ENCODE measurements at regions not wholly inside any gene's neighbourhood (a gene's known extent, or its start where the extent isn't known, plus 50 kb on each side); places are given as distances from the start of the nearest gene placed in this dataset.
"Not testable (repeated sequence)": the region's sequence is repeated elsewhere in the genome, so short reads cannot be mapped to it uniquely, and the experiment has no call there.

DNA sequence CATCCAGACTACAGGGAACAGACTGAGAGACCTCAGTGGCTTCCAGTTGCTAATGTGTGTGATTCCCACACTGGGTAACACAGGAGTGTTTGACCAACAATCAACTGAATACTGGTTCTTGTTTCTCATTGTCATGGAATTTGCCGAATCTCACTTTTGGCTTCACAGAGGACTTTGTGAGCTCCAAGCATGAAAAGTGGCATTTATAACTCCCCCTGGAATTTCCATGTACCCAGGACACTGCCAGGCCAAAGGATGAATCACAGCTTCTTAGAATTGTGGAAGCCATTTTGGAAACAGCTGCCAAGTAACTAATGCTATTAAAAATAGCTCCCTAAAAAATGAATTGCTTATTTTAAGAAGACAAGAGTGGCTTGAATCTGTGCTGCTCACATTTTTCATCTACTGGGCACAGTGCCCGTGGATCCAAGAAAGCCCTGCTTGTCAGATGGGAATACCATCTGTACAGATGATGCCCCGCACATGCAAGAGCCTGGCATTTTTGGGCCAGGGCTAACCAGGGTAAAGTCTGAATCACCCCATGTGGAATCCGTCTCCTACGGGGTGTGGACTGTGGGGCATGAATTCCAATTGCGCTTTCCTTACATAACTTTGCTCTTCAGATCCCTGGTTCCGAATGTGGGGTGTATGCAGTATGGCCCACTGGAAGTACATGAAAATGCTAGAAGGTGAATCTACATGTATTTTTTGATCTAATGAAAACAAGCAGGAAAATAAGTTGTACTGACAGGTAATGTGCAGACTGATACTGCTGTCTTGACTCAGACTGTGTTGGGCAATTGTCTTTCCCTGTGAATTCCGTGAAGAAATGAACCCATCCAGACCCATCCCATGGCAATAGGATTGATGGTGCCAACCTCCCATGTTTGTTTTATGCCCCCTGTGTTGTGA is 487.3 kb downstream of the SIPA1L2 start:
- Mint-ChIP-seq H3K27ac (no peak overlapping the region), H3K4me1 (no peaks in the 10 kb centered on the region), H3K4me3 (no peak overlapping the region), H3K9me3 (peaks cover 2% of the 10 kb centered on the region), H3K27me3 (peaks cover 8% of the 10 kb centered on the region), H3K36me3 (peaks cover 2% of the 10 kb centered on the region)
- DNase-seq: no peak

DNA sequence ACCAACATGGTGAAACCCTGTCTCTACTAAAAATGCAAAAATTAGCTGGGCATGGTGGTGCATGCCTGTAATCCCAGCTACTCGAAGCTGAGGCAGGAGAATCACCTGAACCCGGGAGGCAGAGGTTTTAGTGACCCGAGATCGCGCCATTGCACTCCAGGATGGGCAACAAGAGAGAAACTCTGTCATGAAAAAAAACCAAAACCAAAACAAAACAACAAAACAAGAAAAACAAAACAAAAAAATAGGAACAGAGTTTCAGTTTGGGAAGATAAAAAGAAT is 488.8 kb downstream of the SIPA1L2 start:
- H3K27ac Mint-ChIP-seq, H3K4me3 Mint-ChIP-seq, H3K36me3 Mint-ChIP-seq, H3K4me1 Mint-ChIP-seq, H3K27me3 Mint-ChIP-seq, DNase-seq, H3K9me3 Mint-ChIP-seq: not testable (repeated sequence)

DNA sequence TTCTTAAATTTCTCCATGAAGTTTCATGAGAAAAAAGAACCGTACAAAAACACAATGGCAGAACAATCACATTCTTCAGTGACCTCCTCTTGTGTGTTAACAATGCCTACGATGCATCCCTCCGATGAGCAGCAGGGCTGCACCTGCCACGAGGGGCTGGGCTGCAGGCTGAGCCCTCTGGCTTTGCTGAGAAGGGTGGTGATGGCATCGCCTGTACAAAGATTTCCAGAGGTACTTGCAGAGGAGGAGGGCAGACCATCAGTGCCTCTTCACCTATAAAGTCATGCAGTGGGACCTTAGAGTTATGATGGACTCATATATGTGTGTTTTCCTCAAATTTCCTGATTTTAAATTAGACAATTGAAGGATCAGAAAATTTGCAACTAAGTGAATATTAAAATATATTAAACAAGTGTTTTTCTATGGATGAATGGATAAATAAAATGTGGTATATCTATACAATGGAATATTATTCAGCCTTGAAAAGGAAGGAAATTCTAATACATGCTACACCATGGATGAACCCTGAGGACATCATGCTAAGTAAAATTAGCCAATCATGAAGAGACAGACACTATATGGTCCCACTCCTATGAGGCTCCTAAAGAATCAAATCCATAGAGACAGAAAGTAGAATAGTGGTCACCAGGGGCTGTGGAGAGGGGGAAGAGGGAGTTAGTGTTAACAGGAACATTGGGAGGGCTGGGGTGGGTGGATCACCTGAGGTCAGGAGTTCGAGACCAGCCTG is 489.3 kb downstream of the SIPA1L2 start:
- H3K36me3 Mint-ChIP-seq: peaks cover 2% of the 10 kb centered on the region
- peaks cover 2% of the 10 kb centered on the region for H3K9me3 Mint-ChIP-seq
- no peak overlapping the region for H3K4me3 Mint-ChIP-seq
- peaks cover 3% of the 10 kb centered on the region for H3K27me3 Mint-ChIP-seq
- H3K27ac Mint-ChIP-seq: no peak overlapping the region
- no peaks in the 10 kb centered on the region for H3K4me1 Mint-ChIP-seq
- DNase-seq: no peak

DNA sequence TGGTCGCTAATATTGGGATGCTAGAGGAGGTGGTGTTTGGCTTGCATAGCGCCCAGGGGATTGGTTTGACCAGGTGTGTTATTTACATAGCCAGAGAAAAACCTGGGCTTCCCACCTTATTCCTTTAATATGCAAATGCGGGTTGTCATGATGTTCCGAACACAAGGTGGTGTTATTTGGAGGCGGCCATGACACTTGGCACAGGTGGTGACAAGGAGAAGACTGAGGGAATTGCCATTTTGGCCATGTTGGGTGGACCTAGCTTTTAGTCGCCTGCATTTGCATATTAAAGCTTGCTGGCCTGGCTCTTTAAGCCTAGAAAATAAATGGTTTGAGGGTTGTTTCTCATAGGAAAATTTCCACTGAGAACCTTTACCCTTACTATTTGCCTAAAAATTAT is 490.5 kb downstream of the SIPA1L2 start:
- H3K4me3 Mint-ChIP-seq: no peak overlapping the region
- no peak overlapping the region for H3K27ac Mint-ChIP-seq
- peaks cover 2% of the 10 kb centered on the region for H3K36me3 Mint-ChIP-seq
- H3K27me3 Mint-ChIP-seq: peaks cover 3% of the 10 kb centered on the region
- DNase-seq: no peak
- H3K4me1 Mint-ChIP-seq: no peaks in the 10 kb centered on the region
- peaks cover 2% of the 10 kb centered on the region for H3K9me3 Mint-ChIP-seq

DNA sequence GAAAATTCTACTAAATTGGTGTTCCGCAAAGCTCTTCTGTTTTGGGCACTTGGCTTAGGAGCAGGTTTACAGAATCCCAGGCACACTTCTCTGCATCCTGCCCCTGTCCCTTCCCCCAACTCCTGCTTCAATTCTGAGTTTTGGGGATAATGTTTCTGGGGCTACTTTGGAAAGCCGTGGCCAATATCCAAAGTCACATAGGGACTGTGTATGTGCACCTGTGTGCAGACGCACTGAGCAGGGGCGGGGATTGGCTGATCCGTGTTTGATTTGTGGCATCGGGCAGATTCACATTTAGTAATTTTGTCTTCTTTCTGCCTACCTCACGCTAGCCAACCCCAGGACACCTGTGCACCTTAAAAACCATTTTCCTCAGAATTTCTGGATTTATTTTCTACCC is 491.9 kb downstream of the SIPA1L2 start:
- Mint-ChIP-seq H3K4me1 (no peaks in the 10 kb centered on the region), H3K27ac (no peak overlapping the region), H3K4me3 (no peak overlapping the region), H3K36me3 (peaks cover 2% of the 10 kb centered on the region), H3K9me3 (peaks cover 2% of the 10 kb centered on the region), H3K27me3 (peaks cover 3% of the 10 kb centered on the region)
- no peak for DNase-seq

DNA sequence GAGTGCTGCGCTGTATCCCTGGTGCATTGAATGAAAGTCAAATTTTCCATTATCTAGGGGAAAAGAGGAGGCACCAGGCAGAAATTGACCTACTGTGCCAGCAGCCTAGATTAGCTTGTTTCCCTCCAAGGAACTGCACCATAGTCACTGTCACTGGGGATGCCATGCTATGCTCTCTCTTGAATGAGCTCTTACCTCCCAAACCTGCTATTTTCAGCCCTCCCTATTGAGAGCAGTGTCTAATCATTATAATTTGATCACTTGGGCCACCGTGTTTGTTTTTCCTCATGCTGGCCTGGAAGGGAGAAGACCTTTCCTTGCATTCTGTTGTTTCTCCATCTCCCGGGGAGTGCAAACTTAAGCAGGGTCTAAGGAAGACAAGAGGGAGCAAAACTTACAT is 492.9 kb downstream of the SIPA1L2 start:
- Mint-ChIP-seq H3K4me3 (no peak overlapping the region), H3K9me3 (peaks cover 2% of the 10 kb centered on the region), H3K27ac (no peak overlapping the region), H3K4me1 (no peaks in the 10 kb centered on the region), H3K27me3 (peaks cover 3% of the 10 kb centered on the region), H3K36me3 (peaks cover 2% of the 10 kb centered on the region)
- no peak for DNase-seq

DNA sequence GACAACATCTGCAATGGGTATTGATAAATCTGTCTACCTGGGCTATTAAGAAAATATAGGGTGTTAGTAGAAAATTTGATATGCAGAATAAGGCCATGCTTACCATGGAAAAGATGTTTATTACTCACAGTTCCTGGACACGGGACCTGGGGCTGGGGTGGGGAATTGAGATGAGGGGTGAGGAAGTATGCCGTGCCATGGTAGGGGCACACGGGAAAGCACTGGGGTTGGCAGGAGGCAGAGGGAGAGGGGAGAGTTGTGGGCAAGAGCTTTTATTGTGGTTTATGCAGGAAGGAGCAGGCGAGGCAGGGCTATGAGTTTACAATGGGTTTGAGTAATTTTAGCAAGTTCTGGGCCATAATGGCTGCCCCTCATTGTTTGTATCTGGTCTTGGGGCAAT is 493.8 kb downstream of the SIPA1L2 start:
- Mint-ChIP-seq H3K36me3 (peaks cover 2% of the 10 kb centered on the region), H3K27me3 (peaks cover 9% of the 10 kb centered on the region), H3K27ac (no peak overlapping the region), H3K9me3 (peaks cover 2% of the 10 kb centered on the region), H3K4me3 (no peak overlapping the region), H3K4me1 (no peaks in the 10 kb centered on the region)
- DNase-seq: no peak

DNA sequence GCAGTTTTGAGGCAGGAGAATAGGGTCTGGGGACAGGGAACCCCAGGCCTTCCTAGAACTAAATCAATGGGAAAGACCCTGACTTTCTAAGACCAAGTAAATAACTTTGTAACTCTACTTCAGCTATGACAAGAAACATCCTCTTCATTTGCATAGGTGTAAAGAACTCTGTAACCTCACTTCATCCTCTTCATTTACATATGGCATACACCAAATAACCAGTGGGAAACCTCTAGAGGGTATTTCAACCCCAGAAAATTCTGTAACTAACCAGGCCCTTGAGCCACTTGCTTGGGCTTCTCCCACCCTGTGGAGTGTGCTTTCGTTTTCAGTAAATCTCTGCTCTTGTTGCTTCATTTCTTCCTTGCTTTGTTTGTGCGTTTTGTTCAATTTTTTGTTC is 495.6 kb downstream of the SIPA1L2 start:
- H3K9me3 Mint-ChIP-seq: no peaks in the 10 kb centered on the region
- H3K4me1 Mint-ChIP-seq: no peaks in the 10 kb centered on the region
- H3K27ac Mint-ChIP-seq: no peak overlapping the region
- no peak for DNase-seq
- peaks cover 20% of the 10 kb centered on the region for H3K27me3 Mint-ChIP-seq
- peaks cover 2% of the 10 kb centered on the region for H3K36me3 Mint-ChIP-seq
- H3K4me3 Mint-ChIP-seq: no peak overlapping the region

DNA sequence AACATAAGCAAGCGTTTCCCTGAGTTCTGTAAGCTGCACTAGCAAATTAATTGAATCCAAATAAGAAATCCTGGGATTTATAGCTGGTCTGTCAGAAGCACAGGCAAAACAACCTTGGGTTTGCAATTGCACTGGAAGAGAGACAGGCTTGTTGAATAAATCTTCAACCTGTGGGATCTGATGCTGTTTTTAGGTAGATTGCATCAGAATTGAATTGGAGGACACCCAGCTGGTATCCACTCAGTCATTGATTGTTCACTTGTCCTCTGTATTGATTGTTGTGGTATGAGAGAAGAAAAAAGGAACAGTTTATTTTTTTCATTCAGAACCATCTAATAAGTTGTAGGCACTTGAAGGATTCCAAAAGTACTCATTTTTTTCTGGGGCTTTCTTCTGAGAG is 497.4 kb downstream of the SIPA1L2 start:
- no peaks in the 10 kb centered on the region for H3K4me1 Mint-ChIP-seq
- peaks cover 20% of the 10 kb centered on the region for H3K27me3 Mint-ChIP-seq
- H3K27ac Mint-ChIP-seq: no peak overlapping the region
- no peak for DNase-seq
- no peaks in the 10 kb centered on the region for H3K36me3 Mint-ChIP-seq
- peaks cover under 1% of the 10 kb centered on the region for H3K9me3 Mint-ChIP-seq
- H3K4me3 Mint-ChIP-seq: no peak overlapping the region

DNA sequence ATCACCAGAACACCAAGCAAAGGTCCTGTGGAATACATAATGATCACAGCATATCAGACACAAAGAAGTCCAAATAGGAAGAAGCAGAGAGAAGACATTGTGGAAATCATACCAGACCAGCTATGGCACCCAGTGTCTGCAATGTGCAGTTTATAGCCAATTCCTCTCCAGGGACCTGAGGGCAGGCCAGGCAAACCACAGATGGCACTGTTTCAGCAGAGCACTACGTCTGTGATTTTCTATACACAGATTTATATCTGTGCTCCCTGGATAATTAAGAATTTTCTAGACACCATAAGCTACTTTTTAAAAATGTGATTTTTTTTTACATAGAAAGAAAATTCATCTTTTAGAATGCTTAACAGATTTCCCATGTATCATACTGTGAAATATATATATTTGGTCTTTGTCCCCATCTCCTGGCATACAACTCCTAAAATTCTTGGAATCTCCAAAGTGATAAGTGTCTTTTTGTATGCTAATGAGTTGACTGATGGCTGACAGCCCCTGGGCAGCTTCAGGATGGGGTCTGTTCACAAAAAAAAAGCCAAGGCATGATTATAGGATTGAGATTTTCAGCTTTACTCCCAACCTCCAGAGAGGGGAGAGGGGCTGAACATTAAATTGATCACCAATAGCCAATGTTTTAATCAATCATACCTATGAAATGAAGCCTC is 498.1 kb downstream of the SIPA1L2 start:
- Mint-ChIP-seq H3K27ac (no peak overlapping the region), H3K36me3 (no peaks in the 10 kb centered on the region), H3K9me3 (peaks cover 2% of the 10 kb centered on the region), H3K27me3 (peaks cover 20% of the 10 kb centered on the region), H3K4me3 (no peak overlapping the region), H3K4me1 (no peaks in the 10 kb centered on the region)
- no peak for DNase-seq

DNA sequence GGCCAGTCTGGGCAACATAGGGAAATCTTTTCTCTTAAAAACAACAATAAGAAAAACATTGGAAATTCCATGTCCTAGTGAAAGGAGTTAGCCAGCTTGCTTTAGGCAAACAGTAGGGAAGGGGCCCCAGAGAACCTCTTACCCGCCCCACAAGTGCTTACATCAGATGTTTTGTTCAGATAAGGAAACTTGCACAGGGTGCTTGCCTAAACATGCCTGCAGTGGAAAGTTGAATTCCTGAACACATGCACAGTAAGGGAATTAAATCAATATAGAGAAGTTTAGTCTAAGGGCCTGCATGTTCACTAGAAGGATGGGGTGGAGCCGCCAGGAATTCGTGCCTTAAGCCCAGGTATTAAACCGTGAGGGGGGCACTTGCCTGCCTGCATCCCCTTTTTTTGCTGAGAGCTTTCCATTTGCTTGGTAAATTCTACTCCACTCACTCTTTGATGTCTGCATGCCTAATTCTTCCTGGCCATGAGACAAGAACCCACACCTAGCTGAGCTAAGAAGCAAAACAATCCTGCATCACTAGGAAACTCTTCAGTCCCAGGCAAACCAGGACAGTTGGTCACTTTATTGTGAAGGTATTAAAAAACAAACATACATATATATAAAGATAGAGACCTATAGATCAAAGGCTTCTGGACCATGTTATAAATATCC is 499.0 kb downstream of the SIPA1L2 start:
- no peak for DNase-seq
- Mint-ChIP-seq H3K4me3 (no peak overlapping the region), H3K9me3 (peaks cover 2% of the 10 kb centered on the region), H3K27ac (no peak overlapping the region), H3K36me3 (no peaks in the 10 kb centered on the region), H3K4me1 (no peaks in the 10 kb centered on the region), H3K27me3 (peaks cover 20% of the 10 kb centered on the region)

DNA sequence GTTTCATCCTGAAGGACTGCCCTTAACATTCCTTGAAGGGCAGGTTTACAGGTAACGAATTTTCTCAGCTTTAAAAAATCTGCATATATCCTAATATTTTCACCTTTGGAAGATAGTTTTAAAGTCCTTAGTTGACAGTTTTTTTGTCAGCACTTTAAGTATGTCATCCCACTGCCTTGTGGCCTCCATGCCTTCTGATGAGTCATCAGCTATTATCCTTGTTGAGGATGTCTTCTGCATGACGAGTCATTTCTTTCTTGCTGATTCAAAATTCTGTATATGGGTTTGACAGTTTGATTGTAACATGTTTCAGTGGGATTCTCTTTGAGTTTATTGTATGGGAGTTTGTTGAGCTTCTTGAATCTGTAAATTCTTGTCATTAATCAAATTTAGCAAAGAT is 500.6 kb downstream of the DISC1 start:
- Mint-ChIP-seq H3K27ac (no peak overlapping the region), H3K9me3 (peaks cover 2% of the 10 kb centered on the region), H3K27me3 (peaks cover 20% of the 10 kb centered on the region), H3K4me1 (peaks cover 3% of the 10 kb centered on the region), H3K4me3 (no peak overlapping the region), H3K36me3 (no peaks in the 10 kb centered on the region)
- no peak for DNase-seq

DNA sequence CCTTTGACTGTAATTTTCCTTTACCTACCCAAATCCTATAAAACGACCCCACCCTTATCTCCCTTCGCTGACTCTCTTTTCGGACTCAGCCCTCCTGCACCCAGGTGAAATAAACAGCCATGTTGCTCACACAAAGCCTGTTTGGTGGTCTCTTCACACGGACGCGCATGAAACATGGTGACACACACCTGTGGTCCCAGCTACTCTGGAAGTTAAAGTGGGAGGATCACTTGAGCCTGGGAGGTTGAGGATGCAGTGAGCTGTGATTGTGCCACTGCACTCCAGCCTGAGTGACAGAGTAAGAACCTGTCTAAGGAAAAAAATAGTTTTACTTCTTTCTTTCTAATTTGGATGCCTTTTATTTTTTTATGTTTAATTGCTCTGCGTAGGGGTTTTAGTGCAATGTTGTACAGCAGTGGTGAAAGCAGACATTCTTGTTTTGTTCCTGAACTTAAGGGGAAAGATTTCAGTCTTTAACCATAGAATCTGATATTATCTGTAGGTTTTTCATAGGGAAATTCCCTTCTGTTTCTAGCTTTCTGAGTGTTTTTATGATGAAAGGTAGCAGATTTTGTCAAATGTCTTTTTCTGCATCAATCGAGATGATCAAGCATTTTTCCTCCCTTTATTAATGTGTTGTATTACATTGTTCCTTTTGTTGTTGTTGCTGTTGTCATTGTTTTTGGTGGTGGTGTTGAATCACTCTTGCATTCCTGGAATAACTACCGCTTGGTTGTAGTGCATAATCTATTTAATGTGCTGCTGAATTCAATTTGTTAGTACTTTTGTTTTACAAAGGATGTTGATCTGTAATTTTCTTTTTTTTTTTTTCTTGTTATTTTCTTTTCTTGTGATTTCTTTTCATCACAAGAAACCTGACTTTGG is 497.4 kb downstream of the DISC1 start:
- H3K4me3 Mint-ChIP-seq: no peak overlapping the region
- H3K9me3 Mint-ChIP-seq: peaks cover 2% of the 10 kb centered on the region
- no peak overlapping the region for H3K27ac Mint-ChIP-seq
- H3K4me1 Mint-ChIP-seq: peaks cover 3% of the 10 kb centered on the region
- H3K36me3 Mint-ChIP-seq: no peaks in the 10 kb centered on the region
- peaks cover 7% of the 10 kb centered on the region for H3K27me3 Mint-ChIP-seq
- no peak for DNase-seq

DNA sequence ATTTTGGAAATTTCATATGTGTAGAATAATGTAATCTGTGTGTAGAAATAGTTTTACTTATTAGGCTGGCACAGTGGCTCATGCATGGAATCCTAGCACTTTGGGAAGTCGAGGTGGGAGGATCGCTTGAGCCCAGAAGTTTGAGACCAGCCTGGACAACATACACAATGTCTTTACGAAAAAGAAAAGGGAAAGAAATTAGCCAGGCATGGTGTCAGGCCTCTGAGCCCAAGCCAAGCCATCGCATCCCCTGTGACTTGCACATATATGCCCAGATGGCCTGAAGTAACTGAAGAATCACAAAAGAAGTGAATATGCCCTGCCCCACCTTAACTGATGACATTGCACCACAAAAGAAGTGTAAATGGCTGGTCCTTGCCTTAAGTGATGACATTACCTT is 491.3 kb downstream of the DISC1 start:
- H3K27ac Mint-ChIP-seq, DNase-seq, H3K9me3 Mint-ChIP-seq, H3K27me3 Mint-ChIP-seq, H3K36me3 Mint-ChIP-seq, H3K4me3 Mint-ChIP-seq, H3K4me1 Mint-ChIP-seq: not testable (repeated sequence)

All from activated naive CD8-positive, alpha-beta T cell treated with anti-CD3 and anti-CD28 coated beads for 36 hours (primary cell).